ENCODE measurements at regions not wholly inside any gene's neighbourhood (a gene's known extent, or its start where the extent isn't known, plus 50 kb on each side); places are given as distances from the start of the nearest gene placed in this dataset.
"Not testable (repeated sequence)": the region's sequence is repeated elsewhere in the genome, so short reads cannot be mapped to it uniquely, and the experiment has no call there.

DNA sequence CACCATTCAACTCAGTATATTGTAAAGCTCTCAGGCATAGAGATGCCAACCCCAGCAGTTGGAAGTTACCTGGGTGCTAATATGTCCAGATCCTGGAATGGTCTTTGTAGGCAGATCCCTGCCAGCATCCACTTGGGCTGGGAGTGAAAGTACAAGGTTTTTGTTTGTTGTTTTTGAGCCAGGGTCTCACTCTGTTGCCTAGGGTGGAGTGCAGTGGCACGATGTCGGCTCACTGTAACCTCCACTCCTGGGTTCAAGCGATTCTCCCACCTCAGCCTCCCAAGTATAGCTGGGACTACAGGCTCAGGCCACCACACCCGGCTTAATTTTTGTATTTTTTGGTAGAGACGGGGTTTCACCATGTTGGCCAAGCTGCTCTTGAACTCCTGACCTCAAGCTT, 177.6 kb downstream of the IRF8 start:
- Histone ChIP-seq H3K27ac (ENCODE audit: low read length) (no peak overlapping the region), H3K4me2 (ENCODE audit: low read length) (no peak overlapping the region), H3K9me3 (ENCODE audit: low read length) (no peaks in the 10 kb centered on the region), H3K9ac (ENCODE audit: low read length) (no peak overlapping the region), H3K79me2 (ENCODE audit: low read length) (no peaks in the 10 kb centered on the region), H3K4me1 (ENCODE audit: insufficient read depth, low read length) (no peaks in the 10 kb centered on the region), H3K27me3 (ENCODE audit: low read length) (peaks cover 22% of the 10 kb centered on the region), H3K4me3 (ENCODE audit: low read length) (no peak overlapping the region), H3K9me2 (replicated peaks; ENCODE audit: low read length) (no peaks in the 10 kb centered on the region), H3K36me3 (ENCODE audit: low read depth, low read length) (no peaks in the 10 kb centered on the region), H3F3A (ENCODE audit: low read length, unreplicated experiment) (no peaks in the 10 kb centered on the region), H2AFZ (ENCODE audit: low read length) (no peak overlapping the region), H4K20me1 (ENCODE audit: low read length) (no peaks in the 10 kb centered on the region)
- ATAC-seq (no peak), DNase-seq (no peak)
- CTCF ChIA-PET, result no interaction called here
- POLR2A ChIA-PET (ENCODE audit: unreplicated experiment), result no interaction called here
- intact Hi-C loops (cut with micrococcal nuclease), result no loop called here
- no TSS peak for BruUV-seq (replicated peaks)
- TF ChIP-seq, protein P1, sequence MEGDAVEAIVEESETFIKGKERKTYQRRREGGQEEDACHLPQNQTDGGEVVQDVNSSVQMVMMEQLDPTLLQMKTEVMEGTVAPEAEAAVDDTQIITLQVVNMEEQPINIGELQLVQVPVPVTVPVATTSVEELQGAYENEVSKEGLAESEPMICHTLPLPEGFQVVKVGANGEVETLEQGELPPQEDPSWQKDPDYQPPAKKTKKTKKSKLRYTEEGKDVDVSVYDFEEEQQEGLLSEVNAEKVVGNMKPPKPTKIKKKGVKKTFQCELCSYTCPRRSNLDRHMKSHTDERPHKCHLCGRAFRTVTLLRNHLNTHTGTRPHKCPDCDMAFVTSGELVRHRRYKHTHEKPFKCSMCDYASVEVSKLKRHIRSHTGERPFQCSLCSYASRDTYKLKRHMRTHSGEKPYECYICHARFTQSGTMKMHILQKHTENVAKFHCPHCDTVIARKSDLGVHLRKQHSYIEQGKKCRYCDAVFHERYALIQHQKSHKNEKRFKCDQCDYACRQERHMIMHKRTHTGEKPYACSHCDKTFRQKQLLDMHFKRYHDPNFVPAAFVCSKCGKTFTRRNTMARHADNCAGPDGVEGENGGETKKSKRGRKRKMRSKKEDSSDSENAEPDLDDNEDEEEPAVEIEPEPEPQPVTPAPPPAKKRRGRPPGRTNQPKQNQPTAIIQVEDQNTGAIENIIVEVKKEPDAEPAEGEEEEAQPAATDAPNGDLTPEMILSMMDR (conservative IDR thresholded peaks at IDR 0.05; ENCODE audit: low read depth, low read length), result no peak

DNA sequence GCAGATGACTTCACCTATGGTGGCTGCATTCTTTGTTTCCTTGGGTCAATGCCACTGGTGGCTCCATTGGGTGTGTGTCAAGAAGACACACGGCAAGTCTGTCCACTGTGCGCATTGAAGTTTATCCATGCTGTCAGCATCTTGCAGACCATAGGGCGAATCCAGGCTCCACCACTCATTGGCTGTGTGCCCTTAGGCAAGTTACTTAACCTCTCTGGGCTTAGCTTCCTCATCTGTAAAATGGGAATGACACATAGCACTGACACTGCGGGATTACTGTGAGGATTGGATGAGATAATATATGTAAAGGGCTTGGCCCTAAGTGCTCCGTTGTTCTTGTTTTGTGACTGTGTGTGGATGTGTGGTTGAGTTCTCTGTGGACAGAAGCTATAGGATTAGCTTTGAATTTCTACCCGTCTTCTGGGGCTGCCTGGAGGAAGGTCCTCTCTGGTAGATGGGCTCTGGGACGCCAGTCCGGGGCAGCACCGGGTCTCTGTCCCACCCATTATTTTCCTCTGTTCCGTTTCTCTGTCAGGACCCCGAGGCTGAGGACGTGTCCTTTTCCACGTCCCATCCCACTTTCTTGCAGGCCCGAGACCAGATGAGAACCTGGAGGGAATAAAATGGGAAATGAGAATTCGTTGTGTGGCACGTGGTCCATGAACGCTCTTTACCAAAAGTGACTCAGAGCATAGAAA, 178.4 kb downstream of the IRF8 start:
- H2AFZ ChIP-seq (ENCODE audit: low read length), result no peak overlapping the region
- no peak overlapping the region for H3K4me3 ChIP-seq (ENCODE audit: low read length)
- H3K9ac ChIP-seq (ENCODE audit: low read length), result no peak overlapping the region
- H3K4me2 ChIP-seq (ENCODE audit: low read length), result no peak overlapping the region
- TF ChIP-seq EZH2 (IDR thresholded peaks at IDR 0.05; ENCODE audit: low read length, unreplicated experiment), result no peak
- TF ChIP-seq EZH2phosphoT487 (IDR thresholded peaks at IDR 0.05; ENCODE audit: borderline replicate concordance, low read length), result no peak
- H3F3A ChIP-seq (ENCODE audit: low read length, unreplicated experiment), result no peaks in the 10 kb centered on the region
- POLR2A ChIA-PET (ENCODE audit: unreplicated experiment), result no interaction called here
- CTCF ChIA-PET, result no interaction called here
- H3K27ac ChIP-seq (ENCODE audit: low read length), result no peak overlapping the region
- no TSS peak for BruUV-seq (replicated peaks)
- ATAC-seq (no peak), DNase-seq (no peak)
- no peaks in the 10 kb centered on the region for H3K4me1 ChIP-seq (ENCODE audit: insufficient read depth, low read length)
- H3K79me2 ChIP-seq (ENCODE audit: low read length), result no peaks in the 10 kb centered on the region
- H3K9me3 ChIP-seq (ENCODE audit: low read length), result no peaks in the 10 kb centered on the region
- intact Hi-C loops (cut with micrococcal nuclease), result no loop called here
- no peaks in the 10 kb centered on the region for H3K36me3 ChIP-seq (ENCODE audit: low read depth, low read length)
- H4K20me1 ChIP-seq (ENCODE audit: low read length), result no peaks in the 10 kb centered on the region
- peaks cover 26% of the 10 kb centered on the region for H3K27me3 ChIP-seq (ENCODE audit: low read length)
- no peaks in the 10 kb centered on the region for H3K9me2 ChIP-seq (replicated peaks; ENCODE audit: low read length)

DNA sequence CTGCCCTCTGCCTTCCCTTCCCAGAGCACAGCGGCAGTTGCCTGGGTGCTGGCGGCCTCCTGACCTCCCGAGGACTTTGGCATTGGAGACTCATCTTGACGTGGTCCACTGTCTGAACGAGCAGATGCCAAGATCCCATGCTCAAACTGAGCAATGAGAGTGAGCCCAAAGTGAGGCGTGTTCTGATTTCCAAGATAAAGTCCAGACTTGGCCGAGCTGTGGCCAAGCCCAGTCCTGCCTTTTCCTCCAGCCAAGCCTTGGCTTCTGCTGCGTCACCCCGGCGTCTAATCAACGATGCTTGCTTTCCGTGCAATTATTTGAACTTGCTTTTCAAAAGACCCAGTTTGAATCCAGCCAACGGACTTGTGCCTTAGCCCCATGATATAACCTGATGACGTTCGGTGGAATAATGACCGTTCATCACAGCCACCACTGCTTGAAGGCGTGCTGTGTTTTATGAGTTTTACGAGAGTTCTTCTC, 179.2 kb downstream of the IRF8 start:
- Histone ChIP-seq H3K4me3 (ENCODE audit: low read length) (no peak overlapping the region), H3F3A (ENCODE audit: low read length, unreplicated experiment) (no peaks in the 10 kb centered on the region), H3K27me3 (ENCODE audit: low read length) (peaks cover 30% of the 10 kb centered on the region), H3K27ac (ENCODE audit: low read length) (no peak overlapping the region), H3K4me2 (ENCODE audit: low read length) (no peak overlapping the region), H2AFZ (ENCODE audit: low read length) (no peak overlapping the region), H3K4me1 (ENCODE audit: insufficient read depth, low read length) (no peaks in the 10 kb centered on the region), H3K9me2 (replicated peaks; ENCODE audit: low read length) (no peaks in the 10 kb centered on the region), H4K20me1 (ENCODE audit: low read length) (no peaks in the 10 kb centered on the region), H3K9ac (ENCODE audit: low read length) (no peak overlapping the region), H3K79me2 (ENCODE audit: low read length) (no peaks in the 10 kb centered on the region), H3K9me3 (ENCODE audit: low read length) (no peaks in the 10 kb centered on the region), H3K36me3 (ENCODE audit: low read depth, low read length) (no peaks in the 10 kb centered on the region)
- TF ChIP-seq, protein P1 (conservative IDR thresholded peaks at IDR 0.05; ENCODE audit: low read depth, low read length), result no peak
- TF ChIP-seq EZH2phosphoT487 (IDR thresholded peaks at IDR 0.05; ENCODE audit: borderline replicate concordance, low read length) (no peak), EZH2 (IDR thresholded peaks at IDR 0.05; ENCODE audit: low read length, unreplicated experiment) (no peak)
- no peak for ATAC-seq
- ChIA-PET POLR2A (ENCODE audit: unreplicated experiment) (no interaction called here), CTCF (no interaction called here)
- DNase-seq, result no peak
- intact Hi-C loops (cut with micrococcal nuclease), result no loop called here
- no TSS peak for BruUV-seq (replicated peaks)

DNA sequence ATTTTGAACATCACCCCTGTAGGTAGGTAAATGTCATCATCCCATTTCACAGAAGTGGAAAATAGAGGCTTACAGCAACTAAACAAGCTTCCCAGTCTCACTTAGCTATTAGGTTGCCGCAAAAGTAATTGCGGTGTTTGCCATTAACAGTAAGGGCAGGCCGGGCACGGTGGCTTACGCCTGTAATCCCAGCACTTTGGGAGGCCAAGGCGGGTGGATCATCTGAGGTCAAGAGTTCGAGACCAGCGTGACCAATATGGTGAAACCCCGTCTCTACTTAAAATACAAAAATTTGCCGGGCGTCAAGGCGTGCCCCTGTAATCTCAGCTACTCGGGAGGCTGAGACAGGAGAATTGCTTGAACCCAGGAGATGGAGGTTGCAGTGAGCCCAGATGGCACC, 179.7 kb downstream of the IRF8 start:
- H3K9me2 ChIP-seq (replicated peaks; ENCODE audit: low read length); H3K4me3 ChIP-seq (ENCODE audit: low read length); ATAC-seq; H3K36me3 ChIP-seq (ENCODE audit: low read depth, low read length); H3K79me2 ChIP-seq (ENCODE audit: low read length); H3K27ac ChIP-seq (ENCODE audit: low read length); H2AFZ ChIP-seq (ENCODE audit: low read length); H4K20me1 ChIP-seq (ENCODE audit: low read length); POLR2A ChIA-PET (ENCODE audit: unreplicated experiment); H3K4me1 ChIP-seq (ENCODE audit: insufficient read depth, low read length); DNase-seq; H3K9ac ChIP-seq (ENCODE audit: low read length); H3K9me3 ChIP-seq (ENCODE audit: low read length); H3F3A ChIP-seq (ENCODE audit: low read length, unreplicated experiment); CTCF ChIA-PET; BruUV-seq (replicated peaks); intact Hi-C loops (cut with micrococcal nuclease); H3K4me2 ChIP-seq (ENCODE audit: low read length): not testable (repeated sequence)
- H3K27me3 ChIP-seq (ENCODE audit: low read length), result peaks cover 35% of the 10 kb centered on the region

Measured in PC-3 (cell line).